DMS79 (cell line): ENCODE measurements at regions not wholly inside any gene's neighbourhood (a gene's known extent, or its start where the extent isn't known, plus 50 kb on each side); places are given as distances from the start of the nearest gene placed in this dataset.

Experiments
- DNase-seq: peaks from one replicate; lab custom pipeline; 2025; lab: John Stamatoyannopoulos, UW

GRCh38 chr6:8530785-8531435 is 95.6 kb upstream of the SLC35B3 start:
- DNase-seq: no peak

- DNase-seq: no peak
Measured at GRCh38 chr6:8529250-8529649, 93.9 kb upstream of the SLC35B3 start.

- no peak for DNase-seq
Measured at GRCh38 chr6:8527818-8528217, 92.5 kb upstream of the SLC35B3 start.

- DNase-seq: no peak
Measured at GRCh38 chr6:8526624-8527023, 91.3 kb upstream of the SLC35B3 start.

GRCh38 chr6:8525370-8525769 is 90.0 kb upstream of the SLC35B3 start:
- DNase-seq: no peak

GRCh38 chr6:8513174-8513573 is 77.8 kb upstream of the SLC35B3 start:
- DNase-seq: no peak

GRCh38 chr6:8507286-8507685 is 71.9 kb upstream of the SLC35B3 start:
- DNase-seq: no peak

- no peak for DNase-seq
Measured at GRCh38 chr6:8506126-8506525, 70.8 kb upstream of the SLC35B3 start.

- no peak for DNase-seq
Measured at GRCh38 chr6:8499540-8499939, 64.2 kb upstream of the SLC35B3 start.

- DNase-seq: no peak
Measured at GRCh38 chr6:8494730-8495129, 59.4 kb upstream of the SLC35B3 start.

GRCh38 chr6:8492536-8493133 is 57.3 kb upstream of the SLC35B3 start:
- no peak for DNase-seq
